PC-9 (cell line): ENCODE measurements at regions not wholly inside any gene's neighbourhood (a gene's known extent, or its start where the extent isn't known, plus 50 kb on each side); places are given as distances from the start of the nearest gene placed in this dataset.

ENCODE experiments used
- EZH2 ChIP-seq: fragments of 200-600 bp; sonication (generic); IDR thresholded peaks from 2 replicates; pipeline ENCODE4 v1.8.0; 2017; ENCODE audit warnings: antibody characterized with exemption, low read depth
- TF ChIP-seq, protein P1 (sequence below): fragments of 200-600 bp; sonication (generic); conservative IDR thresholded peaks from 2 replicates; pipeline ENCODE4 v1.6.1; 2017; ENCODE audit warnings: mixed run types, antibody characterized with exemption, mild to moderate bottlenecking, moderate library complexity

DNA sequence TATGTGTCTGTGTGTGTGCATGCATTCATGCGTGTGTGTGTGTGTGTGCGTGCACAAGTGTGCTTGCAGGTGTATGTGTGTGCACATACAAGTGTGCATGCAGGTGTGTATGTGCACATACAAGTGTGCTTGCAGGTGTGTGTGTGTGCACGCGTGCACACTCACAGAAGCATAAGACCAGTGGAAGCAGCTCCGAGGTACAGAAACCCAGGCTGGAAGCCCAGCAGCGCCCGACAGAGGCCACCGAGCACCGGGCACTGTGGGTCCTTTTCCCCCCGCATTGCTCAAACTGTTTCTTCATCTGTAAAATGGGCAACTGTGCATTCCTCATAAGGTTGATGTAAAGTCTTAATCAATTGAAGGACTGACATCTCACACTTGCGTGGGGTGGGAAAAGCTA, 243.3 kb upstream of the TCERG1L start:
- TF ChIP-seq, protein P1, sequence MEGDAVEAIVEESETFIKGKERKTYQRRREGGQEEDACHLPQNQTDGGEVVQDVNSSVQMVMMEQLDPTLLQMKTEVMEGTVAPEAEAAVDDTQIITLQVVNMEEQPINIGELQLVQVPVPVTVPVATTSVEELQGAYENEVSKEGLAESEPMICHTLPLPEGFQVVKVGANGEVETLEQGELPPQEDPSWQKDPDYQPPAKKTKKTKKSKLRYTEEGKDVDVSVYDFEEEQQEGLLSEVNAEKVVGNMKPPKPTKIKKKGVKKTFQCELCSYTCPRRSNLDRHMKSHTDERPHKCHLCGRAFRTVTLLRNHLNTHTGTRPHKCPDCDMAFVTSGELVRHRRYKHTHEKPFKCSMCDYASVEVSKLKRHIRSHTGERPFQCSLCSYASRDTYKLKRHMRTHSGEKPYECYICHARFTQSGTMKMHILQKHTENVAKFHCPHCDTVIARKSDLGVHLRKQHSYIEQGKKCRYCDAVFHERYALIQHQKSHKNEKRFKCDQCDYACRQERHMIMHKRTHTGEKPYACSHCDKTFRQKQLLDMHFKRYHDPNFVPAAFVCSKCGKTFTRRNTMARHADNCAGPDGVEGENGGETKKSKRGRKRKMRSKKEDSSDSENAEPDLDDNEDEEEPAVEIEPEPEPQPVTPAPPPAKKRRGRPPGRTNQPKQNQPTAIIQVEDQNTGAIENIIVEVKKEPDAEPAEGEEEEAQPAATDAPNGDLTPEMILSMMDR, result no peak
- TF ChIP-seq EZH2, result no peak
